ENCODE measurements at regions not wholly inside any gene's neighbourhood (a gene's known extent, or its start where the extent isn't known, plus 50 kb on each side); places are given as distances from the start of the nearest gene placed in this dataset.
"Not testable (repeated sequence)": the region's sequence is repeated elsewhere in the genome, so short reads cannot be mapped to it uniquely, and the experiment has no call there.

GRCh38 chr13:59398661-59399060, 765.1 kb downstream of the DIAPH3 start:
- no peak overlapping the region for H3K4me3 ChIP-seq
- no peaks in the 10 kb centered on the region for H3K4me1 ChIP-seq
- no peaks in the 10 kb centered on the region for H3K27me3 ChIP-seq
- H3K9me3 ChIP-seq, result no peaks in the 10 kb centered on the region
- no peaks in the 10 kb centered on the region for H3K36me3 ChIP-seq
- TF ChIP-seq POLR2A (IDR thresholded peaks at IDR 0.05) (no peak), CTCF (IDR thresholded peaks at IDR 0.05) (no peak)
- no peak for DNase-seq
- no peak overlapping the region for H3K27ac ChIP-seq

GRCh38 chr13:59399513-59399912, 764.2 kb downstream of the DIAPH3 start:
- Histone ChIP-seq H3K27ac (no peak overlapping the region), H3K27me3 (no peaks in the 10 kb centered on the region), H3K9me3 (no peaks in the 10 kb centered on the region), H3K36me3 (no peaks in the 10 kb centered on the region), H3K4me1 (no peaks in the 10 kb centered on the region), H3K4me3 (no peak overlapping the region)
- DNase-seq, result no peak
- TF ChIP-seq CTCF (IDR thresholded peaks at IDR 0.05) (no peak), POLR2A (IDR thresholded peaks at IDR 0.05) (no peak)

- H3K4me1 ChIP-seq, result no peaks in the 10 kb centered on the region
- no peak overlapping the region for H3K4me3 ChIP-seq
- no peaks in the 10 kb centered on the region for H3K27me3 ChIP-seq
- no peak overlapping the region for H3K27ac ChIP-seq
- no peak for DNase-seq
- no peak for TF ChIP-seq CTCF (IDR thresholded peaks at IDR 0.05)
- no peaks in the 10 kb centered on the region for H3K9me3 ChIP-seq
- no peaks in the 10 kb centered on the region for H3K36me3 ChIP-seq
These were observed 759.4 kb downstream of the DIAPH3 start for GRCh38 chr13:59404331-59404730.

- H3K4me1 ChIP-seq, H3K27ac ChIP-seq, H3K9me3 ChIP-seq, DNase-seq, H3K27me3 ChIP-seq, H3K4me3 ChIP-seq, H3K36me3 ChIP-seq: not testable (repeated sequence)
These were observed 756.5 kb downstream of the DIAPH3 start for GRCh38 chr13:59407251-59407650.

- Histone ChIP-seq H3K4me3 (no peak overlapping the region), H3K36me3 (no peaks in the 10 kb centered on the region), H3K4me1 (no peaks in the 10 kb centered on the region)
These were observed 755.0 kb downstream of the DIAPH3 start for GRCh38 chr13:59408738-59409137.

GRCh38 chr13:59409211-59409610, 754.5 kb downstream of the DIAPH3 start:
- no peak for TF ChIP-seq POLR2A (IDR thresholded peaks at IDR 0.05)
- TF ChIP-seq CTCF (IDR thresholded peaks at IDR 0.05), result no peak
- H3K4me1 ChIP-seq, result no peaks in the 10 kb centered on the region
- H3K27ac ChIP-seq, result no peak overlapping the region
- H3K4me3 ChIP-seq, result no peak overlapping the region
- H3K9me3 ChIP-seq, result no peaks in the 10 kb centered on the region
- no peaks in the 10 kb centered on the region for H3K27me3 ChIP-seq
- no peaks in the 10 kb centered on the region for H3K36me3 ChIP-seq
- DNase-seq, result no peak

More at GRCh38 chr13:59408738-59409137, 755.0 kb downstream of the DIAPH3 start:
- H3K27me3 ChIP-seq, result no peaks in the 10 kb centered on the region
- TF ChIP-seq CTCF (IDR thresholded peaks at IDR 0.05), result no peak
- no peak for TF ChIP-seq POLR2A (IDR thresholded peaks at IDR 0.05)
- H3K27ac ChIP-seq, result no peak overlapping the region
- no peaks in the 10 kb centered on the region for H3K9me3 ChIP-seq
- DNase-seq, result no peak

All from Peyer's patch (tissue), 4 donors.